M059J (cell line): ENCODE measurements at regions not wholly inside any gene's neighbourhood (a gene's known extent, or its start where the extent isn't known, plus 50 kb on each side); places are given as distances from the start of the nearest gene placed in this dataset.
"Not testable (repeated sequence)": the region's sequence is repeated elsewhere in the genome, so short reads cannot be mapped to it uniquely, and the experiment has no call there.

ENCODE experiments used
- DNase-seq: peaks from one replicate; pipeline ENCODE4 v3.0.0-alpha.2; 2012; ENCODE audit warnings: low read depth

DNA sequence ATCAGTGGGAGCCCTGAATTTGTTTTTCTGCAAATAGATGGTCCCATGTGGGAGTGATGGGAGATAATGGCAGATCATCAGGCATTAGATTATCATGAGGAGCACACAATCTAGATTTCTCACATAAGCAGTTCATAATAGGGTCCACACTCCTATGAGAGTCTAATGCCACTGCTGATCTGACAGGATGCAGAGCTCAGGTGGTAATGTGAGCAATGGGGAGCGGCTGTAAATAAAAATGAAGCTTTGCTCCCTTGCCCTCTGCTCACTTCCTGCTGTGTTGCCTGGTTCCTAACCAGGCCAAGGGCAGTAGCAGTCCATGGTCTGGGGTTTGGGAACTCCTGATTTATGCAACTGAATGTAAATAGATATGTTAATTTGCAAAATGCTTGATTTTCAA is 538.6 kb downstream of the TRAM1L1 start:
- DNase-seq, result no peak

DNA sequence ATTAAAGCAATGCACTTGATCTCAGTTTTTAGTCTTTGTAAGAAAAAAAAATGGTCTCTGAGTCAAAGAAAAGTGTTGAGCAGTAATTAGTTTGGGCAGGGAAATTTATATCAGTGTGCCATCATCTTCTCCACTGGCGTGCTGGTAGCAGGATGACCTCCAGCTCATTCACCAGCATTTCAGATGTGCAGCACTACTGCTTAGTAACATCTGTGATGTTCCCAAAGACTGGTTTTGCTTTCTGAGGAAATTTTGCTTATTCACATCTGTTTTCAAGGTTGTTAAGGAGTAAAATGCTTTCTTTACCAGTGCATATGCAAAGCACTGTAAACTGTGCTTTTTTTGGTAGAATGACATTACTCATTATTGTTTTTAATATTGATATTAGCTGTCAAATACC is 540.4 kb downstream of the TRAM1L1 start:
- no peak for DNase-seq

GRCh38 chr4:116539744-116540143 is 545.6 kb downstream of the TRAM1L1 start:
- DNase-seq, result no peak

- DNase-seq, result no peak
Measured at GRCh38 chr4:116537828-116538227, 547.5 kb downstream of the TRAM1L1 start.

DNA sequence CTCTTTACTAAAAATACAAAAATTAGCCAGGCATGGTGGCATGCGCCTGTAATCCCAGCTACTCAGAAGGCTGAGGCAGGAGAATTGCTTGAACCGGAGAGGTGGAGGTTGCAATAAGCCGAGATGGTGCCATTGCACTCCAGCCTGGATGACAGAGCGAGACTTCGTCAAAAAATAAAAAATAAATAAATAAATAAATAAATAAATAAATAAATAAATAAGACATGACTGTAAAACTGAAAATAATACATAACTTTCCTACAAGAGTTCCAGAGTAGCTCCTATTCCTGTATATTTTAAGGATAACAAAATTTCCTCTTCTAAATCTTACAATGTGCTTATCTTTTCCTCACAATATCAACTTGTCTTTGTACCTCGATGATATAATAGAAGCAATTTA is 549.4 kb downstream of the TRAM1L1 start:
- not testable (repeated sequence) for DNase-seq

- DNase-seq, result no peak
Measured at GRCh38 chr4:116531870-116532269, 553.5 kb downstream of the TRAM1L1 start.

- no peak for DNase-seq
Measured at GRCh38 chr4:116531026-116531425, 554.4 kb downstream of the TRAM1L1 start.

DNA sequence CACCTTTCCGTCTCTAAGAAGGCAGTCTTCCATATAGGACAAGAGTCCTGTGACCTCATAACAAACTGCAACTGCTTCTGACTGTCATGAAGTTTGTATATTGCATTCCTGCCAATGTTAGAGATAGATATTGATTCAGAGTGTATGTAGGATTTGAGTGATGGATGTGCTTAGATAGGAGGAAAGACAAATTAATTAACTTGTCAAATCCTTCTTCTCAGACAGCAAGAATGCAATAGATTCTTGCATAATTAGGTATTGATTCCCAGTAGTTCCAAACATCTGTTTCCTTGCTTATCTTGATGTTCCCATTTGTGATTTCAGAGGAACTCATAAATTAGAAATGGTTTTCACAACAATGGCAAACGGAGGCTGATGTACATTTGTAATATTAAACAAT is 555.3 kb downstream of the TRAM1L1 start:
- no peak for DNase-seq

GRCh38 chr4:116529129-116529528 is 556.2 kb downstream of the TRAM1L1 start:
- no peak for DNase-seq

DNA sequence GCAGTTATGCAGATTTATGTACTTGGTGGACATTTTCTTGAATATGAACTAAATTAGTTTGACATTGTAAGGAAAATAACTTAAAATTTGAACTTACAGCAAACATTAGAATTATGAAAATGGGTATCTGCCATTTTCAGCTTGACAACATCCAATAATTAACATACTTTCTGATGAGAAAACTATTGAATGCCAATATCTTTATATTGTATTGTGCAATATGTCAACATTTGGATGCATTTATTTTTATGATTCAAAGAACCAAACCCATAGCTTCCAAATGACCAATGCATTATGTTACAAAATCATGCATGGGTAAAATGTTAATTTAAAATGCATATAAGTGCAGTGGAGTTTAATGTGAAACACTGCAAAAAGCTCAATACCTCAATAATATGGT is 562.5 kb downstream of the TRAM1L1 start:
- DNase-seq, result no peak

GRCh38 chr4:116520886-116521285 is 564.5 kb downstream of the TRAM1L1 start:
- no peak for DNase-seq

- no peak for DNase-seq
Measured at GRCh38 chr4:116516711-116517110, 568.7 kb downstream of the TRAM1L1 start.

DNA sequence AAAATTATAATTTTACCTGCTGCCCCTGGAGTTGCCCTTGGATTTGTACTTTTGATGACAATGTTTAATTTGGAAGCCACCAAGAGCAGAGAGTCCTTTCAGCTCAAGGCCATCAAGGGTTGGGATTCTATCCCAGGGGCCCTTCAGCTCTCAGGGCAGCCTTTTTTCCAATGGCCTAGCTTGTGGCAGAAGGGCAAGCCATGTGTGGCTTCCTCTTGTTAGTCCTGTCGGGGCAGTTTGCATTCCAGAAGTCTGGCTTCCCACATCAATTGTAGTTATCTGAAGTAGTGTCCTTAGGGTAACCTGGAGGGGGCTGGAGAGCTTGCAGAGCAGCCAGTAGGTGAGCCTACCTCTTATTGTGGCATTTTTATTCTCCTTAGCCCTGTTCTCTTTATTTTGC is 569.4 kb downstream of the TRAM1L1 start:
- DNase-seq, result no peak

DNA sequence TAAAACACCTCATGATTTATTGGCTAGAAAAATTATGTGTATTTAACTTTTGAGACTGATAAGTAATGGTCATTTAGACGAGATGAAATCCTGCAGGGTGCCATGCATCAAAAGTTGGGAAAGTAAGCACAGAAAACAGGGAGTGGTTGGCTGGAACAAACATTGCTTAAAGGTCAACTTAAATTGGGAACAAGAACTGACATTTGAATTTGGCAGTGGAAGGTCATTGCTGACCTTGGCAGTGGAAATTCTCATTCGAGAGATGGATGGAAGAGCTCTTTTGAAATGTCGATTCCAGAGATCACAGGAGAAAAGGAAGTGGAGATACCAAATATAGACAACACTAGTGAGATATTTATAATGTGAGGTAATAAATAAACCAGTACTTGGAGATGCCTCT is 572.8 kb downstream of the TRAM1L1 start:
- DNase-seq, result no peak

DNA sequence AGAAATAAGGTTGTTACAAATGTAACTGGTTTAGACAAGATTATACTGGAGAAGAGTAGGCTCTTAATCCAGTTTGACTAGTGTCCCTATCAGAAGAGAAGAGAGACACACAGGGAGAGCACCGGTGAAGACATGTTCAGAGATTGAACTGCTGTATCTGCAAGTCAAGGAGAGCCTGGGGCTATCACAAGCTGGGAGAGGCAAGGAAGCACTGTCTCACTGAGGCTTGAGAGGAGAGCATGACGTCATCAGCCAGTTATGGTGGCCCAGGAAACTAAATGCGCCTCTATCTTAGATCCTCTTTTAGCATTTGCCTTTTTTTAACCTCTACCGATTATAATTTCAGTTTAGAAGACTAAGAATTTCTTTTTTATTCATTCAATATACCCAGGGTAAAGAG is 583.4 kb downstream of the TRAM1L1 start:
- DNase-seq, result peak; percentile 2

- no peak for DNase-seq
Measured at GRCh38 chr4:116500225-116500624, 585.2 kb downstream of the TRAM1L1 start.

DNA sequence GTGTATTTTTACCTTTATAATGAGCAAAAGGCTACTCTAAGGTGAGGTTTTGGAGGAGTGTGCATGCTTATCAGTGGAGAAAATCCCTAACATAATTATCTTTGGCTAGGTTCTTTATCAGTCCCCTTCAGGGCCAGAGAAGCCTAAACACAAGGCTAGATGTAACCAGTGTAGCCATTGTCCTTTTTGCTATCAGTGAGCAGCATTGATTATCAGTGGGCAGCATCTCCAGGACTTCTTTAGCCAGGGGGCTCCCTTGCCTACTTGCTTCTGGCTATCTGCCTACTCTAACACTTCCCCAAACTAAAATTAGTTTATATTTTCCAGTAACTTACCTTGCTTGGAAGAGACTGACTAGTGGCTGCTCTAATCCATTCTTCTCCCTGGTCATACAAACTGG is 595.6 kb downstream of the TRAM1L1 start:
- no peak for DNase-seq

DNA sequence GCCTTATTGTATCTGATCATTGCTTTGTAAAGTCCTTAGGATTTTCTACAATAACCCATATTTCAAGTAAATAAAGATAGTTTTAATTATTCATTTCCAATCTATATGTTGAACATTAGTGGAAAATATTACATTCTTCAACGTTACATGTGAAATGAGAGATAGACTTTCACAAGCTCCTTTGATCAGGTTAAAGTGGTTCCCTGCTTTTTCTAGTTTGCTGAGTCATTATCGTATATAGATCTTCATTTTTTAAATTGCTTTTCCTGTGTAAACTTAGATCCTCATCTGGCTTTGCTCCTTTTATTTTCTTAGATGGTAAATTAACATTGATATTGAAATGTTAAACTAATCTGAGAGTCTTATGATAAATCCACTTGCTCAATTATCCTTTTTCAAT is 599.0 kb downstream of the TRAM1L1 start:
- DNase-seq, result no peak

GRCh38 chr4:116480546-116480945 is 604.8 kb downstream of the TRAM1L1 start:
- DNase-seq, result no peak

DNA sequence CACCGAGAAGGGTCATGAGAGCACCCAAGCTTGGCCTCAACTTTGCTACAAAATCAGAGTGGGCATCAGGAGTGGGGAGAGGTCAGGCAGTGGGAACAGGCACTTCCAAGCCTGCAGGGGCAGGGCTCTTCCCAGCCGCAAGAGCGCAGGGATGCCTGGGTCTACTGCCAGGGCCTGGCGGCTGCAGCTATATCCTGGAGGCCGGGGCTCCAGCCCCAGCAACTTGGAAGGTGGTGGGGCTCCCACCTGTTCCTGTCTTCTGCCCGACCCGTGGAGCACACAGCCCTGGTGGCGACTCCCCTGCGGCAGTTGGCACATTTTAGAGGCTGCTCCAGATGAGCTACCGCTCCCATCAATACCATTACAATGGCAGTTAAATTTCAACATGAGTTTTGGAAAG is 607.0 kb downstream of the TRAM1L1 start:
- no peak for DNase-seq

- no peak for DNase-seq
Measured at GRCh38 chr4:116469582-116469981, 615.8 kb downstream of the TRAM1L1 start.

- no peak for DNase-seq
Measured at GRCh38 chr4:116453127-116453526, 632.2 kb downstream of the TRAM1L1 start.

- no peak for DNase-seq
Measured at GRCh38 chr4:116449764-116450163, 635.6 kb downstream of the TRAM1L1 start.

DNA sequence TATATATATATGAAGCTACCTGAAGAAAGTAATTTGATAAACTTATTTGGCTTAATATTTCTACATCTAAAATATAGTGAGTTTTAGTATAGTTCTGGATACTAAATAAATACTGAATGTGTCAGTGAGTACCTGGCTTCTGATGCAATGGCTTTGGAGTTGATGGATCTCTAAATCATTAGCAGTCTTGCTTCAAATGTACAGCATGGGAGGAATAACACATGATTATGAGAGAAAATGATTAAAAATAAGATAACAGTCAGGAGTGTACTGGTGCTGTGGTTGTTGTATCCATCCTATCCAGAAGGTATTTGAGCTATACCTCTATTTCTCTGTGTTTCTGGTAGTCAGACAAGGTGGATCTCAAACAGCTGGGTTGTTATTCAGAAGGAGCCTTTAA is 641.3 kb downstream of the TRAM1L1 start:
- no peak for DNase-seq
